OCI-LY7 (cell line): ENCODE measurements at regions not wholly inside any gene's neighbourhood (a gene's known extent, or its start where the extent isn't known, plus 50 kb on each side); places are given as distances from the start of the nearest gene placed in this dataset.

Experiments
- CTCF ChIP-seq: fragments of 200-600 bp; sonication (generic); conservative IDR thresholded peaks from 2 replicates; pipeline ENCODE4 v1.5.1; 2014; ENCODE audit warnings: mild to moderate bottlenecking, antibody characterized with exemption, low read length, moderate library complexity, mixed read lengths
- EZH2phosphoT487 ChIP-seq: fragments of 200-600 bp; sonication (generic); IDR thresholded peaks from 2 replicates; pipeline ENCODE4 v1.6.1; 2018; ENCODE audit warnings: low read depth, borderline replicate concordance, mild to moderate bottlenecking, mixed run types, antibody characterized with exemption, low read length, moderate library complexity, mixed read lengths

GRCh38 chr5:56455417-56455816, 222.3 kb upstream of the ANKRD55 start:
- TF ChIP-seq EZH2phosphoT487 (no peak), CTCF (no peak)
